Astrocyte (in vitro differentiated cells and primary cell): ENCODE measurements at regions not wholly inside any gene's neighbourhood (a gene's known extent, or its start where the extent isn't known, plus 50 kb on each side); places are given as distances from the start of the nearest gene placed in this dataset.

Source experiments
- DNase-seq: peaks from one replicate; pipeline ENCODE4 v3.0.0-alpha.2; 2010; ENCODE audit warnings: low read depth
- FAIRE-seq: peaks from 2 replicates; lab custom pipeline; 2011; peaks lifted over from hg19 to GRCh38; lab: Jason Lieb, UNC
- H2AFZ ChIP-seq: 2 replicates; pipeline ENCODE4 v1.6.0; 2012; ENCODE audit warnings: low read depth, low read length, inconsistent platforms
- H3K27ac ChIP-seq: 2 replicates; pipeline ENCODE4 v1.5.1; 2011; ENCODE audit warnings: low read depth, low read length, inconsistent platforms
- H3K27me3 ChIP-seq: 2 replicates; pipeline ENCODE4 v1.6.0; 2011; ENCODE audit warnings: low read length, inconsistent platforms; ENCODE audit not compliant: insufficient read depth
- H3K36me3 ChIP-seq: 2 replicates; pipeline ENCODE4 v1.5.1; 2011; ENCODE audit warnings: low read length, inconsistent platforms; ENCODE audit not compliant: insufficient read depth
- H3K4me1 ChIP-seq: 2 replicates; pipeline ENCODE4 v1.5.1; 2011; ENCODE audit warnings: low read length, inconsistent platforms; ENCODE audit not compliant: insufficient read depth
- H3K4me2 ChIP-seq: 2 replicates; pipeline ENCODE4 v1.6.0; 2012; ENCODE audit warnings: low read length, inconsistent platforms
- H3K4me3 ChIP-seq: 2 replicates; pipeline ENCODE4 v1.5.1; 2011; ENCODE audit warnings: low read depth, mild to moderate bottlenecking, low read length, inconsistent platforms; ENCODE audit not compliant: insufficient read depth
- H3K79me2 ChIP-seq: 2 replicates; pipeline ENCODE4 v1.6.0; 2012; ENCODE audit warnings: mild to moderate bottlenecking, low read length, inconsistent platforms; ENCODE audit not compliant: insufficient read depth
- H3K9ac ChIP-seq: 2 replicates; pipeline ENCODE4 v1.6.0; 2012; ENCODE audit warnings: mild to moderate bottlenecking, low read length, inconsistent platforms
- H3K9me3 ChIP-seq: 2 replicates; pipeline ENCODE4 v1.5.1; 2012; ENCODE audit warnings: low read depth, mild to moderate bottlenecking, low read length, inconsistent platforms; ENCODE audit not compliant: insufficient read depth
- H4K20me1 ChIP-seq: 2 replicates; pipeline ENCODE4 v1.6.0; 2012; ENCODE audit warnings: low read length, inconsistent platforms; ENCODE audit not compliant: insufficient read depth
- H3K27ac Mint-ChIP-seq: one replicate; pipeline ENCODE4 v1.8.0; 2021; ENCODE audit warnings: mild to moderate bottlenecking, mixed read lengths; ENCODE audit not compliant: unreplicated experiment
- H3K27me3 Mint-ChIP-seq: one replicate; pipeline ENCODE4 v1.8.0; 2021; ENCODE audit warnings: low read depth, mixed read lengths; ENCODE audit not compliant: unreplicated experiment
- H3K36me3 Mint-ChIP-seq: one replicate; pipeline ENCODE4 v1.8.0; 2021; ENCODE audit warnings: low read depth, mixed read lengths; ENCODE audit not compliant: unreplicated experiment
- H3K4me1 Mint-ChIP-seq: one replicate; pipeline ENCODE4 v1.8.0; 2021; ENCODE audit warnings: low read depth, mixed read lengths; ENCODE audit not compliant: unreplicated experiment
- H3K4me3 Mint-ChIP-seq: one replicate; pipeline ENCODE4 v1.8.0; 2021; ENCODE audit warnings: mild to moderate bottlenecking, moderate library complexity, mixed read lengths; ENCODE audit not compliant: unreplicated experiment
- H3K9me3 Mint-ChIP-seq: one replicate; pipeline ENCODE4 v1.8.0; 2021; ENCODE audit warnings: mild to moderate bottlenecking, mixed read lengths; ENCODE audit not compliant: unreplicated experiment
- CTCF ChIP-seq: IDR thresholded peaks from 2 replicates; pipeline ENCODE4 v1.5.1; 2011; ENCODE audit warnings: low read depth, mild to moderate bottlenecking, inconsistent platforms, low read length, moderate library complexity; ENCODE audit not compliant: insufficient read depth
- EZH2 ChIP-seq: IDR thresholded peaks from 2 replicates; pipeline ENCODE4 v1.6.1; 2012; ENCODE audit warnings: mild to moderate bottlenecking, low read length, inconsistent platforms; ENCODE audit not compliant: insufficient read depth

- peak overlapping the region; percentile 21 for H3K27ac ChIP-seq
- H3K4me1 ChIP-seq, result peaks cover 4% of the 10 kb centered on the region
- H3K36me3 Mint-ChIP-seq, result no peaks in the 10 kb centered on the region
- TF ChIP-seq CTCF (no peak), EZH2 (no peak)
- H3K4me2 ChIP-seq, result no peak overlapping the region
- no peaks in the 10 kb centered on the region for H4K20me1 ChIP-seq
- DNase-seq (peak; percentile 57), FAIRE-seq (no peak)
- H3K36me3 ChIP-seq, result no peaks in the 10 kb centered on the region
- H3K9me3 ChIP-seq, result no peaks in the 10 kb centered on the region
- H3K27ac Mint-ChIP-seq, result no peak overlapping the region
- no peak overlapping the region for H3K4me3 Mint-ChIP-seq
- H3K4me3 ChIP-seq, result no peak overlapping the region
- H3K9ac ChIP-seq, result no peak overlapping the region
- H3K27me3 Mint-ChIP-seq, result no peaks in the 10 kb centered on the region
- no peaks in the 10 kb centered on the region for H3K79me2 ChIP-seq
- H3K27me3 ChIP-seq, result no peaks in the 10 kb centered on the region
- H3K4me1 Mint-ChIP-seq, result peaks cover 15% of the 10 kb centered on the region
- H3K9me3 Mint-ChIP-seq, result no peaks in the 10 kb centered on the region
- H2AFZ ChIP-seq, result no peak overlapping the region
Observed at GRCh38 chr12:58455136-58455535, 465.2 kb downstream of the LRIG3 start.

GRCh38 chr12:58458102-58458501 is 462.2 kb downstream of the LRIG3 start:
- Histone ChIP-seq H3K4me2 (no peak overlapping the region), H2AFZ (no peak overlapping the region), H4K20me1 (no peaks in the 10 kb centered on the region), H3K27ac (no peak overlapping the region), H3K4me3 (no peak overlapping the region), H3K79me2 (no peaks in the 10 kb centered on the region), H3K27me3 (no peaks in the 10 kb centered on the region), H3K4me1 (peaks cover 4% of the 10 kb centered on the region), H3K9ac (no peak overlapping the region), H3K9me3 (no peaks in the 10 kb centered on the region), H3K36me3 (no peaks in the 10 kb centered on the region)
- TF ChIP-seq EZH2, result no peak
- TF ChIP-seq CTCF, result no peak
- peaks cover 11% of the 10 kb centered on the region for H3K4me1 Mint-ChIP-seq
- H3K9me3 Mint-ChIP-seq, result no peaks in the 10 kb centered on the region
- DNase-seq (peak; percentile 49), FAIRE-seq (no peak)
- H3K27me3 Mint-ChIP-seq, result no peaks in the 10 kb centered on the region
- no peak overlapping the region for H3K27ac Mint-ChIP-seq
- no peak overlapping the region for H3K4me3 Mint-ChIP-seq
- H3K36me3 Mint-ChIP-seq, result no peaks in the 10 kb centered on the region

- Histone ChIP-seq H4K20me1 (no peaks in the 10 kb centered on the region), H3K27ac (no peak overlapping the region), H3K4me1 (peaks cover 4% of the 10 kb centered on the region), H3K36me3 (no peaks in the 10 kb centered on the region), H3K4me3 (no peak overlapping the region), H3K27me3 (no peaks in the 10 kb centered on the region), H3K9ac (no peak overlapping the region), H3K79me2 (no peaks in the 10 kb centered on the region), H2AFZ (no peak overlapping the region), H3K4me2 (no peak overlapping the region), H3K9me3 (no peaks in the 10 kb centered on the region)
- no peak overlapping the region for H3K27ac Mint-ChIP-seq
- H3K9me3 Mint-ChIP-seq, result no peaks in the 10 kb centered on the region
- no peak overlapping the region for H3K4me3 Mint-ChIP-seq
- TF ChIP-seq CTCF, result no peak
- no peak for TF ChIP-seq EZH2
- FAIRE-seq, result no peak
- no peaks in the 10 kb centered on the region for H3K27me3 Mint-ChIP-seq
- DNase-seq, result no peak
- H3K36me3 Mint-ChIP-seq, result peaks cover 1% of the 10 kb centered on the region
- peaks cover 9% of the 10 kb centered on the region for H3K4me1 Mint-ChIP-seq
Observed at GRCh38 chr12:58459191-58459590, 461.1 kb downstream of the LRIG3 start.
